Body of pancreas (tissue), 4 donors: ENCODE measurements at regions not wholly inside any gene's neighbourhood (a gene's known extent, or its start where the extent isn't known, plus 50 kb on each side); places are given as distances from the start of the nearest gene placed in this dataset.

Experiments used
- POLR2A ChIP-seq, 3 donors: fragments of 450-650 bp; IDR thresholded peaks; one replicate each; pipeline ENCODE4 v1.6.1; 2016; ENCODE audit warnings: antibody characterized with exemption in 3 of 3, mild to moderate bottlenecking in 2 of 3
- TF ChIP-seq, protein P1 (sequence below), 7 experiments: fragments of 450-650 bp in 4 of 7; fragments of 200-600 bp in 3 of 7; sonication (generic) in 3 of 7; IDR thresholded peaks; one replicate each; pipeline ENCODE4 v1.5.1; 2016 to 2019; ENCODE audit warnings: antibody characterized with exemption in 7 of 7

DNA sequence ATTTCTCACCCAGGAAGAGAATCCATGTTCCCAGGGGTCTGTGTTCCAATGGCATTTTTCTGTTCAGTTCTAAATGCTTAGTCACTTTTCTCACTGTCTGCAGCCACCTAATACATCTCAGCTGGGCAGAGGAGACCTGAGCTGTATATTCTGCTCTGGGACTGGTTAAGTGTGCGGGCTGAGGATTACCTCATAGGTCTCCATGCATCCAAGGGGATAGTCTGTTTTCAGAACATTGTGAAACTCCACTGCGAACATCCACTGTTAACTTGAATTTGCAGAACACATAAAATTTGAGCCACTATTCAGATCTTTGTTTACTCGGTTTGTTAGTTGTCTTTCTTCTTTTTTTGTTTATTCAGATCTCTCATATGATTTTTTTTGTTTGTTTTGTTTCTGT lies 947.1 kb downstream of the TFAP2A start:
- no peak for TF ChIP-seq POLR2A (IDR thresholded peaks at IDR 0.05)
- TF ChIP-seq, protein P1, sequence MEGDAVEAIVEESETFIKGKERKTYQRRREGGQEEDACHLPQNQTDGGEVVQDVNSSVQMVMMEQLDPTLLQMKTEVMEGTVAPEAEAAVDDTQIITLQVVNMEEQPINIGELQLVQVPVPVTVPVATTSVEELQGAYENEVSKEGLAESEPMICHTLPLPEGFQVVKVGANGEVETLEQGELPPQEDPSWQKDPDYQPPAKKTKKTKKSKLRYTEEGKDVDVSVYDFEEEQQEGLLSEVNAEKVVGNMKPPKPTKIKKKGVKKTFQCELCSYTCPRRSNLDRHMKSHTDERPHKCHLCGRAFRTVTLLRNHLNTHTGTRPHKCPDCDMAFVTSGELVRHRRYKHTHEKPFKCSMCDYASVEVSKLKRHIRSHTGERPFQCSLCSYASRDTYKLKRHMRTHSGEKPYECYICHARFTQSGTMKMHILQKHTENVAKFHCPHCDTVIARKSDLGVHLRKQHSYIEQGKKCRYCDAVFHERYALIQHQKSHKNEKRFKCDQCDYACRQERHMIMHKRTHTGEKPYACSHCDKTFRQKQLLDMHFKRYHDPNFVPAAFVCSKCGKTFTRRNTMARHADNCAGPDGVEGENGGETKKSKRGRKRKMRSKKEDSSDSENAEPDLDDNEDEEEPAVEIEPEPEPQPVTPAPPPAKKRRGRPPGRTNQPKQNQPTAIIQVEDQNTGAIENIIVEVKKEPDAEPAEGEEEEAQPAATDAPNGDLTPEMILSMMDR (IDR thresholded peaks at IDR 0.05): no peak
